SK-N-SH (cell line): ENCODE measurements at regions not wholly inside any gene's neighbourhood (a gene's known extent, or its start where the extent isn't known, plus 50 kb on each side); places are given as distances from the start of the nearest gene placed in this dataset.
"Not testable (repeated sequence)": the region's sequence is repeated elsewhere in the genome, so short reads cannot be mapped to it uniquely, and the experiment has no call there.

Source experiments
- CTCF ChIA-PET: fragments of 300-600, 350-600 bp; formaldehyde crosslinking; extraction: SDS; loops from one replicate; lab custom pipeline; 2021; lab: Yijun Ruan, JAX
- POLR2A ChIA-PET: fragments of 350-600 bp; sonication (Branson Sonifier 250); formaldehyde crosslinking; extraction: SDS; loops from one replicate; lab custom pipeline; 2020; ENCODE audit warnings: antibody characterized with exemption, inconsistent platforms; lab: Yijun Ruan, JAX
- DNase-seq: peaks from one replicate; pipeline ENCODE4 v3.0.0; 2012
- H2AFZ ChIP-seq: fragments of 200-600 bp; sonication (generic); 2 replicates; pipeline ENCODE4 v1.8.1; 2016; ENCODE audit warnings: antibody characterized with exemption, mild to moderate bottlenecking, low read depth
- H3F3A ChIP-seq: fragments of 200-600 bp; sonication (generic); replicated peaks from 2 replicates; pipeline ENCODE3; 2016; ENCODE audit warnings: antibody characterized with exemption, mild to moderate bottlenecking; ENCODE audit not compliant: insufficient read depth
- H3K27ac ChIP-seq, 2 experiments: fragments of 200-500 bp in 1 of 2; fragments of 200-600 bp in 1 of 2; sonication (Bioruptor generic) in 1 of 2; sonication (generic), shearing (Covaris generic) in 1 of 2; 2 replicates each; pipeline versions ENCODE4 v1.5.1 to v1.6.1; 2014 to 2016; ENCODE audit warnings: low read depth in 2 of 2, inconsistent platforms in 1 of 2, low read length in 1 of 2, mild to moderate bottlenecking in 1 of 2, mixed read lengths in 1 of 2
- H3K27me3 ChIP-seq: fragments of 200-600 bp; sonication (generic), shearing (Covaris generic); 2 replicates; pipeline ENCODE4 v1.6.1; 2016; ENCODE audit warnings: mixed run types; ENCODE audit not compliant: insufficient read depth
- H3K36me3 ChIP-seq, 2 experiments: fragments of 200-500 bp in 1 of 2; fragments of 200-600 bp in 1 of 2; sonication (Bioruptor generic) in 1 of 2; sonication (generic) in 1 of 2; replicated peaks in 1 of 2; 2 replicates each; pipeline versions ENCODE3 to v1.5.1; 2014 to 2016; ENCODE audit warnings: low read length in 1 of 2, mild to moderate bottlenecking in 1 of 2; ENCODE audit not compliant: insufficient read depth in 2 of 2, control insufficient read depth in 1 of 2
- H3K4me1 ChIP-seq, 2 experiments: fragments of 200-500 bp in 1 of 2; fragments of 200-600 bp in 1 of 2; sonication (Bioruptor generic) in 1 of 2; sonication (generic), shearing (Covaris generic) in 1 of 2; 2 replicates each; pipeline versions ENCODE4 v1.5.1 to v1.6.1; 2014 to 2016; ENCODE audit warnings: low read depth in 1 of 2, low read length in 1 of 2, mixed run types in 1 of 2; ENCODE audit not compliant: insufficient read depth in 2 of 2, control insufficient read depth in 1 of 2
- H3K4me2 ChIP-seq: fragments of 200-600 bp; sonication (generic), shearing (Covaris generic); 2 replicates; pipeline ENCODE4 v1.6.1; 2017; ENCODE audit warnings: mixed run types
- H3K4me3 ChIP-seq, 2 experiments: fragments of 200-500 bp in 1 of 2; fragments of 200-600 bp in 1 of 2; sonication (Bioruptor generic) in 1 of 2; sonication (generic), shearing (Covaris generic) in 1 of 2; 2 replicates each; pipeline versions ENCODE4 v1.5.1 to v1.8.1; 2014 to 2016; ENCODE audit warnings: low read depth in 2 of 2, inconsistent platforms in 1 of 2, low read length in 1 of 2, mild to moderate bottlenecking in 1 of 2, mixed read lengths in 1 of 2, moderate library complexity in 1 of 2
- H3K79me2 ChIP-seq: fragments of 200-600 bp; sonication (generic); 2 replicates; pipeline ENCODE4 v1.8.1; 2017; ENCODE audit warnings: mild to moderate bottlenecking; ENCODE audit not compliant: insufficient read depth
- H3K9ac ChIP-seq: fragments of 200-600 bp; sonication (generic); 2 replicates; pipeline ENCODE4 v1.6.1; 2017; ENCODE audit warnings: mixed run types
- H3K9me2 ChIP-seq: fragments of 200-600 bp; sonication (generic); 2 replicates; pipeline ENCODE4 v1.6.1; 2017; ENCODE audit warnings: mixed run types
- H3K9me3 ChIP-seq: fragments of 200-600 bp; sonication (generic); 2 replicates; pipeline ENCODE4 v1.6.1; 2017; ENCODE audit warnings: mixed run types, mild to moderate bottlenecking, moderate library complexity
- H4K20me1 ChIP-seq: fragments of 200-600 bp; sonication (generic); 2 replicates; pipeline ENCODE4 v1.6.1; 2017; ENCODE audit warnings: mild to moderate bottlenecking, mixed run types; ENCODE audit not compliant: insufficient read depth
- WGBS: methylation state at CpG from one replicate; pipeline ENCODE4 v1.1.6; 2017; ENCODE audit warnings: low lambda C conversion rate; 5-methylcytosine and 5-hydroxymethylcytosine counted together
- small RNA-seq, 7 experiments: library from RNA; depleted of rRNA; stranded (forward); fragments of <200 nt; gene quantifications; one replicate each; pipeline ENCODE3, GENCODE V24; 2012

DNA sequence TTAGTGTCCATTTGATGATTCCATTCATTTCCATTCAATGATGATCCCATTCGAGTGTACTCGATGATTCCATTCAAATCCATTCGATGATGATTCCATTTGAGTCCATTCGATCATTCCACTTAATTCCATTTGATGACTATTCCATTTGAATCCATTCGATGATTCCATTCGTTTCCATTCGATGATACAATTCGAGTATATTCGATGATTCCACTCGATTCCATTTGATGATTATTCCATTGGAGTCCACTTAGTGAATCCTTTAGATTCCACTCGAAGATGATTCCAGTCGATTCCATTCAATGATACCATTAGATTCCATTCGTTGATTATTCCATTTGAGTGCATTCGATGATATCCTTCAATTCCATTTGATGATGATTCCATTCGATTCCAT lies 277.0 kb downstream of the CCT8L2 start:
- DNase-seq, H3K4me3 ChIP-seq, CTCF ChIA-PET, H3F3A ChIP-seq, H3K9me3 ChIP-seq, H3K4me1 ChIP-seq, H3K27ac ChIP-seq, H3K4me2 ChIP-seq, H3K79me2 ChIP-seq, H2AFZ ChIP-seq, H3K9ac ChIP-seq, H3K27me3 ChIP-seq, H3K36me3 ChIP-seq, H4K20me1 ChIP-seq, H3K9me2 ChIP-seq, POLR2A ChIA-PET: not testable (repeated sequence)
- 27% methylated on average over 3 of the region's 15 CpGs for WGBS

Small RNAs in the stretch of these regions (small RNA-seq; reads per million reads assigned to genes)
- gene AC137499.1: 0 reads per million in 7 experiments
